DMS153 treated with DMSO at 0.1 percent for 48 hours (cell line): ENCODE measurements at regions not wholly inside any gene's neighbourhood (a gene's known extent, or its start where the extent isn't known, plus 50 kb on each side); places are given as distances from the start of the nearest gene placed in this dataset.
A peak's percentile ranks its signal among the peaks of the same experiment; 100 is the strongest.
"Not testable (repeated sequence)": the region's sequence is repeated elsewhere in the genome, so short reads cannot be mapped to it uniquely, and the experiment has no call there.

Experiments used
- DNase-seq: peaks from one replicate; lab custom pipeline; 2025; ENCODE audit not compliant: unreplicated experiment; lab: John Stamatoyannopoulos, UW

GRCh38 chr3:72270072-72270681, 485.2 kb upstream of the PROK2 start:
- no peak for DNase-seq

DNA sequence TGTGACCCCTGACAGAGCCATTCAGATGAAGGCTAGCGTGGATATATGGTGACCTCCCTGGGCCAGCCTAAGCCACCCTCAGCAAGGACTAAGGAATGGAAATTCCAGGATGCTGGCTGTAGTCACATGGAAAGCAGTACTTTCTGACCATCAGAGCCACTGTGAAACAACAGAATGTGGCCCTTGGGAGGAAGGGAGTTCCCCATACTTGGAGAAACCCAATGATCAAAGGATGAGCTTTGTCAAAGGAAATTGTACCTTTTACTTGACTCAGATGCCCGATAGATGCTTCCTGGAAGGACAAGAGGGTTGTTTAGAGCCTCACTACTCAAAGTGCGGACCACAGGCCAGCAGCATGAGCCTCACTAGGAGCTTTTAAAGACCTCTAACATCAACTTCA, 484.5 kb upstream of the PROK2 start:
- no peak for DNase-seq

- not testable (repeated sequence) for DNase-seq
Observed at GRCh38 chr3:72266921-72267524, 482.1 kb upstream of the PROK2 start.

DNA sequence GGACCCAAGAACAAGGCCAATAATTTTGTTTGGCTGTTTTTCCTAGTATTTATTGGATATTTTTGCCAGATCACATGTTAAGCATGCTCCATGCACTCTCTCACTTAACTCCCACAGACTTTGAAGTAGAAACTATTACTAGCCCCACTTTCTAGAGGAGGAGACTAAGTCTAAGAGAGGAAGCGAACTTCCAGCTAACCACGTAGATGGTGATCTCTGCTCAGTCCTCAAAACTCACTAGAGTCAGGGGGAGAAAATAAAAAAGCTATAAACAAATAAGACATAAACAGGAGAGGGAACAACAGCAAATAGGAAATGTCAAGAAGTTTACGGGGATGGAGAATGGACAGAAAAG, 481.0 kb upstream of the PROK2 start:
- DNase-seq = no peak

DNA sequence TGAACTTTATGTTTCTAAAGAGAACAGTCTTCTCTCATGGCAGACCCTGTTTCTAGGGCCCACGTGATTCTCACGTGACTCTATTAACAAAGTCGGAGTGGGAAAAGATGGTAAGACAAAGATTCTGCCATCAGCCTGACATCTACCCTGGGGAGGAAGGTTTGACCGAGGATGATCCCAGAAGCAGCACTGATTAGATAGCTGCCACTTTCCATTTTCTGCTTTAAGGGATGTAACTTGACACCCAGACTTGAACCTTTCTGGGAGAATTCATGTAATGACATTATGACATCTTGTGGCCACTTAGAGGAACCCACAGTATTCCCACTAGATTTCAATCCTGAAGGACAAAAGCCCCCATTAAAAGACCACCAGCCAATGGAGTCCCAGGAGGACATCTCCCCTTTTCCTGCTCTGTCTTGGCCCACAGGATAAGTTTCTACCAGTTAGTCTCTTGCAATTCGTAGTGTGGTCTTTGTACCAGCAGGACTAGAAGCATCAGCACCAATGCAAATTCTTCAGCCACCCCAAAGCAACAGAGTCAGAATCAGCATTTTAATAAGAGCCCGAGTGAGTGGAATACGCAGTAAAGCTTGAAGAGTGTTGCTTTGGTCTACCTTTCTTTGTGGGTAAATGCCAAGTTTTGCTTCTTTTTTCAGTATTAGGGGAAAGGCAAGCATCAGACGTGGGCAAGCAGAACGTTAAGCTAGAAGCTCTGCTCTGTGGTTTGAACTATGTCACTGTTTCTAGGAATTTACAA, 480.5 kb upstream of the PROK2 start:
- no peak for DNase-seq

DNA sequence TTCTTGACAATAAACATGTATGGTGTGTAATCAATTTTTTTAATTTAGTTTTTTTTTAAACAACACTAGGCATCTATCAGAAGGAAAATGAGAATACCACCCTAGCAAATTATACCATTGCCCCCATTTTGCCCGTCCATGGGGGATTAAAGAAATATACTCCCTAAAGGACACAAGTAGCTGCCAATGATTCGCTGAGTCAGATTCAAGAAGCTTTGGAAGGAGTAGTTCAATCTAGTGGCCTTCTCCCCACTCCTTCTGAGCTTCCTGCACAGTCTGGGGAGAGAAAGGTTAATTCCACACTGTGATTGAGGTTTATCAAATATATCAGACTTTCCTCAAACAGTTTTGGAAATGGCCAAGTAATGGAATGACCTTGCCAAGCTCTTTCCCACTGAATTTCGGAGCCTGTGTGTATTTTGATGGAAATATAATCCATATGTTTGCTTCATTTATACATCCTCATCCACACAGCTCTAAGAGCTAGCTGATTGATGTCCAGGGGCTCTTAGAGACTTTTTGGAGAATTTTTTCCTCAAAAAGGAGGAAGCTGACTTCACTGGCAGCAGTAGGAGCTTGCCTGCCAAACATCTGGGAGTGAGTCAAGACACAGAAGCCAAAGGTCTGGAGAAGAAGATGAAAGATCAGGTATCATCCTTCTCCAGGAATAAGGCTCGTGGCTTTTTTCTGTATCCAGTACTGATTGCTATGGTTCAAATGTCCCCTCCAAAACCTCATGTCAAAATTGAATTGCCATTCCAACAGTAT, 478.5 kb upstream of the PROK2 start:
- no peak for DNase-seq

DNA sequence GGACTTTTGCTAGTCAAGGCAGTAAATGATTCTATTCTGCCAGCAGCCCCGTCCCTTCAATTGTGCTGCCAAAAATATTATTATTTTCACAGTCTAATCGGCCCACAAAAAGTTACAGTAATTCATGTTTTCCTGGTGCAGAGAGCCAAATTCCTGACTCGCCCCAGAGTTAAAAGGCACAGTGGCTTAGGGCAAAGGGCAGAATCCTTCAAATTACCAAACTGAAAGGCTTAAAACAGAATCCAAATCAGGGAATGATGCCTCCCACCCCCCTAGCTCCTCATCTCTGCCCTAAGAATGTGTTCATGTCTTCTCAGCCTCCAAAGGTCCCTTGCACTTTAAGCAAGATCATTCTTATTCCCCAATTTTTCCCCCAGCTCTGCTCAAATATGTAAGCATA, 477.8 kb upstream of the PROK2 start:
- DNase-seq = no peak

DNA sequence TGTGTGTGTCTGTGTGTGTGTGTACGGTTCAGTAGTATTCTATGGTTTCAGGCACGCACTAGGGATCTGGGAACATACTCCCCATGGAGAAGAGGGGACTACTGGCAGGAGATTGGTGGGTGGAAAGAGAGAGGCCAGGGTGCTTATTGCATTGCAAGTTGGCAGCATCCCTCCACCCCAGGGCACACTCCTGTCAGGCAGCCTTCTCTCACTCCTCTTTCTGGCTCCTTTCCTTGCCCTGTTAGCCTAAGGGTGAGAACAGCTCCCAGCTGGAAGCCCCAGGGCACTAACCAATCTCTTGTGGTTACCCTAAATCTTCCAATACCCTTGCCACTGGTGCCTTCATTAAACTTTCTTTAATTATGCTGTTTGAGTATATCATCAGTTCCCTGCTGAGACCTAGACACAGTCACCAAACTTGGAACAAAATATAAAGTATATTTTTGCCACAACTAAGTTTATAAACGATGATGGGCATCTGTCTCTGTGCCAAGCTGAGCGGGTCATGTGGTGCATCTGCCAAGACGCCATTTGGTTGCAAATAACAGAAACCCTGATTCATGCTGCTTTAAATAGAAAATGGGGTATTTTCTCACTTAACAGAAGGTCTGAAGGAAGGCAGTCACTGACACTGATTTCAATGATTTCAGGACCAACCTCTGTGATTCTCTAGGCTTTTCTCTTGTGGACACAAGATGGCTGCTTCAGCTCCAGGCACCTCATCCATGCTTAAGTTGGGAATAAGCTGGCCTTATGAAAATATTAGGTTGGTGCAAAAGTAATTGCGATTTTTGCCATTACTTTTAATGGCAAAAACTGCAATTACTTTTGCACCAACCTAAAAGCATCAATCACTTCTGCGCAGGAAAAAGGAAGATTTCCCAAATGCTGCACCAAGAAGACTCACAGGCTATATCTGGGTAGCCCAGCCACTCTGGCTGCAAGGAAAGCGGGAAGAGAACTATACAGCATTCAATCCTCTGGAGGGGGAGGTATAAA, 476.9 kb upstream of the PROK2 start:
- no peak for DNase-seq

DNA sequence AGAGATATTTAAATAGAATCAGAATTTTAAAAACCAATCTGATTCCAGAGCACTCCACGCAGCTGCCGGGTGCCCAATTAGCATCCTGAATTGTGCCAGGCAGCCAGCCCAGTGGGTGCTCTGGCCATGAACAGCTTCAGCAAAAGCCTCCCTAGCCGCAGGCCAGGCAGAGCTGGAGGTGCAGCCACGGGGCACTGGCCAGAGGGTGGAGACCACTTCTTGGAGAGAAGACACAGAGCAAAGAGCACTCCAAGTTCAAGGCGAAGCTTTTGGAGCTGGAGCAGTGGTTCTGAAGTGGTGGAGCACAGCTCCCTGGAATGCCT, 475.6 kb upstream of the PROK2 start:
- DNase-seq = no peak

GRCh38 chr3:72259755-72260587, 475.0 kb upstream of the PROK2 start:
- DNase-seq = no peak

GRCh38 chr3:72258361-72259141, 473.6 kb upstream of the PROK2 start:
- peak; percentile 4 for DNase-seq

DNA sequence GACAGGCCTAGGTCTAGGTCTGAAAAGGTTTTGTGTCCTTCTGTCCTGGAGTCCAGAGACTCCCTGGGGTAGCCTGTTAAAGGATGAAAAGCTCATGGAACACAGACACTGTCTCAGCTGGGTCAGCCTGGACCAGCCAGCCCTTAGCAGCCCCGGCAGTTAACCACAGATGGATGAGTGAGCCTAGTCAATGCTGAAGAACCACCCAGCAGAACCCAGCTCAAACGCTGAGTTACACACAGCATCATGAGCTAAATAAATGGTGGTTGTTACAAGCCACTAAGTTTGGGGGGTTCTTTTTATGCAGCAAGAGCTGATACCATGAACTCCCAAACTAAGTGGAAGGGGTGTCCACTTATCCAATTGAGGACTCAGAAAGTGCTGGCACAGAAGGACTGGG, 472.8 kb upstream of the PROK2 start:
- DNase-seq = no peak

DNA sequence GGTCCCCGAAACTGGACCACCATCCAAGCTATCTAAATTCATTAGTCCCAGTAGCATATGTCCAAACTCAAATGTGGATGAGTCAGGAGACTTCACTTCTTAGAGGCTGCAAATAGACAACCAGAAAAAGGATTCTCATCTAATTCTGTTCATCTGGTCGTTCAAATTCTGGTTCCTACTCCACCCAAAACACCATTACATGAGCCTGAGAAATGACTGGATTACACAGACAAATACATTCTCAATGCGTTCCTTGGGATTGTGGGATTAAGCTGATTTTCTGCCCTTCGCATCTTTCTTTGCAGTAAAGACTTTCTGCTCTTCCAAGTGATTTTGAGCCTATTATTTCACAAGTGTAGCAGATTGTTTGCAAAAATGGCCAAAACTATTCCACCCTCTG, 472.3 kb upstream of the PROK2 start:
- no peak for DNase-seq

- DNase-seq = no peak
Observed at GRCh38 chr3:72256716-72257115, 471.8 kb upstream of the PROK2 start.

GRCh38 chr3:72255791-72256559, 471.0 kb upstream of the PROK2 start:
- DNase-seq = peak; percentile 76

DNA sequence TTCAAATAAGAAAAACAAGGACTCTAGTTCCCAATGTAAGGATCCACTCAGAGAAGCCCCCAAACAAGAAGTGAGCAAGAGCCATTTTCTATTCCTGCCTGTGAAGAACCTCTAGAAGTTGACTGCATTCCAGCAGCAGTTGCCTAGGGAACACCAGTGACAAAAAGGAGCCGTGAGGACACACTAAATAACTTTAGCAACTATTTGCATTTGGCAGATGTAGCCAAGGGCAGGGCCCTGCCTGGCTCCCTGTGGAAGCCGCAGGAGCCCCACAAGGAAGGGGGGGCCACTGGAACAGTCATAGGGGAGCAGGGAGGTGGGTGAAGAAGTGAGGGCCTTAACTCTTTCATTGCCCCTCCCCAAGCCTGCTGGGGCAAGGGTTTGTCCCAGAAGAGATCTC, 470.2 kb upstream of the PROK2 start:
- no peak for DNase-seq

DNA sequence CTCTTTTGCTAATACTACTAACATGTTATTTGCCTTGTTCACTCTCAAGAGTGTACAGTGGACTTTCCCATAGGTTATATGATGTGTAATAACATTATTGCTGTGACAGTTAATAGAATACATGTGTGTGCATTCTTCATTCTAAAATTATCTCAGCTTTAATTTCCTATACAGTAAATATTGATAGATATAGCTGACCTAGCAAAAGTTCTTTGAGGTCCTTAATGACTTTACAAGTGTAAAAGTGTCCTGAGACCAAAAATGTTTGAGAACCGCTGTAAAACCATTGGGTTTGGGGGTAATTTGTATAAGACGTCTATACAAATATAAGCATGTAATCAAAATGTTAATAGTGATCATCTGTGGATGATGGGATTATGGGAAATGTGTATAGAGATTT, 469.5 kb upstream of the PROK2 start:
- DNase-seq = no peak

DNA sequence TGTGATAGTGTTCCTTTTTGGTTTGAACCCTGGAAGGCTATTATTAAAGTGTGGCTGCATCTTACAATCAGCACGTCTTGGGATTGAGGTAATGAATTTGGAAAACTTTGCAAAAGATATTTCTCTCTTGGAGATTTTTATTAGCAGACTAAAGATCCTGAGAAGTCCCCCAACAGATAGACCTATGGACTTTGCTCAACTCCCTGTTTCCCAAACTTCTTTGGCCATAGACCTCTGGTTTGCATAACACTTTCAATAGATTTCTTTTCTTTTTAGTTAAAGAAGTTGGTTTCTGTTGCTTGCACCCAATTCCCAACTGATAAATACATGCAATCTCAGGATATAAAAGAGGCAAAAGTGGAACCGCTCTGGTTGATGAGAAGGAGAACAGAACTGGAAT, 465.8 kb upstream of the PROK2 start:
- DNase-seq = no peak
